ENCODE measurements at regions not wholly inside any gene's neighbourhood (a gene's known extent, or its start where the extent isn't known, plus 50 kb on each side); places are given as distances from the start of the nearest gene placed in this dataset.

DNA sequence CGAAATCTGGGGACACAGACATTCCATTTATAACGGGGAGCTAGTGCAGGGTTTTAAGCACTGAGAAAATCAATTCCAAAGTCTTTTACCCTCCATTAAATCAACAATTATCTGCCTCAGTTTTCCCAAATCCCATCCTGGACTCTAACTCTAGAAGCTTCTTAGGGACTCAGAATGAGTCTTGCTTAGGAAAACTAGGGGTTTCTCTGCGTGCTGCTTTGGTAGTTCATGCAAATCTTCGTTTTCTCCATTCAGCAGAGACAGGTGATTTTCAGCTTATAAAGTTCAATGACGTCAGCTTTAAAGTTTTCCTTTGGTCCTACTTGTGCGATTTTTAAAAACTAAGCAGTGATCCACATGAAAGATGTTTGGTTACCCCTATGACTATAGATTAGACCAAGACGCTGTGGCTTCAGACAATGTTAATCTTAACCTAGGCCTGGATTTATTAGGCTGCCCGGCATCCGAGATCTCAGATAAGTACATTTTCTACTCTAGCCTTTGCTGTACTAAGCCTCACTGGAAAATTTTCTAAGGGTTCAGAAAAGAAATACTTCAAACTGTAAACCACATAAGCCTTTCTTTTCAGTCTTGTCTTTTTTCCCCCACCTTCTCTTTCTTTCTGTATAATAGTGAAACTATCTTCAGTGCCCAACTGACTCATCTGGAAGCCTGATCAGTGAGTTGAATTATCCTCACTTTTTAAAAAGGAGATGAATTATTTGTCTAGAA lies 121.4 kb upstream of the GATB start:
- H3K4me2 ChIP-seq (ENCODE audit: low read length) = no peak overlapping the region
- H2AFZ ChIP-seq (ENCODE audit: low read depth, low read length, poor library complexity, severe bottlenecking) = no peak overlapping the region
- H3K36me3 ChIP-seq (ENCODE audit: control insufficient read depth in 1 of 2, insufficient read depth in 2 of 2, low read length in 2 of 2) = no peaks in the 10 kb centered on the region
- H3K79me2 ChIP-seq (ENCODE audit: insufficient read depth, low read length) = no peaks in the 10 kb centered on the region
- no peaks in the 10 kb centered on the region for H3K9me3 ChIP-seq (ENCODE audit: control insufficient read depth in 1 of 2, insufficient read depth in 1 of 2, low read depth in 1 of 2, low read length in 2 of 2)
- no peaks in the 10 kb centered on the region for H3K27me3 ChIP-seq (ENCODE audit: insufficient read depth, low read length)
- DNase-seq (ENCODE audit: low read depth, low spot score) (no peak), ATAC-seq (no peak)
- ChIA-PET CTCF (no interaction called here), POLR2A (no interaction called here), RAD21 (ENCODE audit: low non-redundant PET in 1 of 2, low total read pairs in 2 of 2, uncharacterized antibody in 2 of 2, unreplicated experiment in 2 of 2) (no interaction called here)
- no peak for TF ChIP-seq ZNF274 (IDR thresholded peaks at IDR 0.05; ENCODE audit: low read depth, low read length)
- TF ChIP-seq CEBPB (IDR thresholded peaks at IDR 0.05; ENCODE audit: low read depth) = no peak
- no peak for TF ChIP-seq ZFX (IDR thresholded peaks at IDR 0.05)
- TF ChIP-seq ELF1 (IDR thresholded peaks at IDR 0.05; ENCODE audit: borderline replicate concordance, low read depth) = no peak
- no peak for TF ChIP-seq SIN3A (IDR thresholded peaks at IDR 0.05; ENCODE audit: low read depth)
- TF ChIP-seq, protein P1, sequence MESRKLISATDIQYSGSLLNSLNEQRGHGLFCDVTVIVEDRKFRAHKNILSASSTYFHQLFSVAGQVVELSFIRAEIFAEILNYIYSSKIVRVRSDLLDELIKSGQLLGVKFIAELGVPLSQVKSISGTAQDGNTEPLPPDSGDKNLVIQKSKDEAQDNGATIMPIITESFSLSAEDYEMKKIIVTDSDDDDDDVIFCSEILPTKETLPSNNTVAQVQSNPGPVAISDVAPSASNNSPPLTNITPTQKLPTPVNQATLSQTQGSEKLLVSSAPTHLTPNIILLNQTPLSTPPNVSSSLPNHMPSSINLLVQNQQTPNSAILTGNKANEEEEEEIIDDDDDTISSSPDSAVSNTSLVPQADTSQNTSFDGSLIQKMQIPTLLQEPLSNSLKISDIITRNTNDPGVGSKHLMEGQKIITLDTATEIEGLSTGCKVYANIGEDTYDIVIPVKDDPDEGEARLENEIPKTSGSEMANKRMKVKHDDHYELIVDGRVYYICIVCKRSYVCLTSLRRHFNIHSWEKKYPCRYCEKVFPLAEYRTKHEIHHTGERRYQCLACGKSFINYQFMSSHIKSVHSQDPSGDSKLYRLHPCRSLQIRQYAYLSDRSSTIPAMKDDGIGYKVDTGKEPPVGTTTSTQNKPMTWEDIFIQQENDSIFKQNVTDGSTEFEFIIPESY (IDR thresholded peaks at IDR 0.05; ENCODE audit: extremely low read depth, insufficient replicate concordance, low read length) = no peak
- no peak for TF ChIP-seq POLR2AphosphoS5 (IDR thresholded peaks at IDR 0.05; ENCODE audit: low read depth, low read length)
- no peak for TF ChIP-seq TCF7L2 (IDR thresholded peaks at IDR 0.05; ENCODE audit: borderline replicate concordance, extremely low read depth, insufficient read depth, insufficient read length)
- TF ChIP-seq, protein P2, sequence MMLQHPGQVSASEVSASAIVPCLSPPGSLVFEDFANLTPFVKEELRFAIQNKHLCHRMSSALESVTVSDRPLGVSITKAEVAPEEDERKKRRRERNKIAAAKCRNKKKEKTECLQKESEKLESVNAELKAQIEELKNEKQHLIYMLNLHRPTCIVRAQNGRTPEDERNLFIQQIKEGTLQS (IDR thresholded peaks at IDR 0.05) = no peak
- TF ChIP-seq, protein P3, sequence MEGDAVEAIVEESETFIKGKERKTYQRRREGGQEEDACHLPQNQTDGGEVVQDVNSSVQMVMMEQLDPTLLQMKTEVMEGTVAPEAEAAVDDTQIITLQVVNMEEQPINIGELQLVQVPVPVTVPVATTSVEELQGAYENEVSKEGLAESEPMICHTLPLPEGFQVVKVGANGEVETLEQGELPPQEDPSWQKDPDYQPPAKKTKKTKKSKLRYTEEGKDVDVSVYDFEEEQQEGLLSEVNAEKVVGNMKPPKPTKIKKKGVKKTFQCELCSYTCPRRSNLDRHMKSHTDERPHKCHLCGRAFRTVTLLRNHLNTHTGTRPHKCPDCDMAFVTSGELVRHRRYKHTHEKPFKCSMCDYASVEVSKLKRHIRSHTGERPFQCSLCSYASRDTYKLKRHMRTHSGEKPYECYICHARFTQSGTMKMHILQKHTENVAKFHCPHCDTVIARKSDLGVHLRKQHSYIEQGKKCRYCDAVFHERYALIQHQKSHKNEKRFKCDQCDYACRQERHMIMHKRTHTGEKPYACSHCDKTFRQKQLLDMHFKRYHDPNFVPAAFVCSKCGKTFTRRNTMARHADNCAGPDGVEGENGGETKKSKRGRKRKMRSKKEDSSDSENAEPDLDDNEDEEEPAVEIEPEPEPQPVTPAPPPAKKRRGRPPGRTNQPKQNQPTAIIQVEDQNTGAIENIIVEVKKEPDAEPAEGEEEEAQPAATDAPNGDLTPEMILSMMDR (IDR thresholded peaks at IDR 0.05 in 2 of 3, conservative IDR thresholded peaks at IDR 0.05 in 1 of 3; ENCODE audit: borderline replicate concordance in 1 of 3, insufficient read depth in 1 of 3, low read depth in 2 of 3, low read length in 2 of 3) = no peak
- no peak overlapping the region for H3K4me3 ChIP-seq (replicated peaks in 1 of 2; ENCODE audit: low read depth in 1 of 2, low read length in 2 of 2)
- H3K27ac ChIP-seq (ENCODE audit: low read depth, low read length) = no peak overlapping the region
- no peaks in the 10 kb centered on the region for H3K4me1 ChIP-seq (ENCODE audit: control insufficient read depth in 1 of 2, insufficient read depth in 2 of 2, low read length in 2 of 2)
- no peaks in the 10 kb centered on the region for H3K9me2 ChIP-seq (ENCODE audit: insufficient read depth)
- no peaks in the 10 kb centered on the region for H4K20me1 ChIP-seq (ENCODE audit: insufficient read depth)
- H3K9ac ChIP-seq (ENCODE audit: low read length) = no peak overlapping the region
- intact Hi-C loops (cut with micrococcal nuclease) = no loop called here
- BruUV-seq (replicated peaks) = no TSS peak
